Fibroblast of mammary gland (primary cell): ENCODE measurements at regions not wholly inside any gene's neighbourhood (a gene's known extent, or its start where the extent isn't known, plus 50 kb on each side); places are given as distances from the start of the nearest gene placed in this dataset.
A peak's percentile ranks its signal among the peaks of the same experiment; 100 is the strongest.

ENCODE experiments used
- DNase-seq: peaks from one replicate; pipeline ENCODE4 v3.0.0-alpha.2; 2010; ENCODE audit warnings: low read depth
- H3K4me3 ChIP-seq: 2 replicates; pipeline ENCODE4 v1.5.1; 2011; ENCODE audit warnings: low read depth, mild to moderate bottlenecking, low read length, moderate library complexity; ENCODE audit not compliant: control insufficient read depth
- CTCF ChIP-seq: conservative IDR thresholded peaks from 2 replicates; pipeline ENCODE4 v1.5.1; 2011; ENCODE audit warnings: low read depth, low read length, inconsistent platforms; ENCODE audit not compliant: control insufficient read depth, insufficient read depth

GRCh38 chr13:39938596-39938995 lies 283.1 kb downstream of the COG6 start:
- H3K4me3 ChIP-seq: no peak overlapping the region
- TF ChIP-seq CTCF: no peak
- peak; percentile 22 for DNase-seq

- no peak for DNase-seq
- no peak overlapping the region for H3K4me3 ChIP-seq
- no peak for TF ChIP-seq CTCF
These were observed 285.8 kb downstream of the COG6 start for GRCh38 chr13:39941236-39941635.

GRCh38 chr13:39941911-39942551 lies 286.6 kb downstream of the COG6 start:
- no peak for TF ChIP-seq CTCF
- no peak overlapping the region for H3K4me3 ChIP-seq
- DNase-seq: no peak

GRCh38 chr13:39942552-39943273 lies 287.3 kb downstream of the COG6 start:
- TF ChIP-seq CTCF: peak; percentile 100
- H3K4me3 ChIP-seq: no peak overlapping the region
- DNase-seq: peak; percentile 92

- H3K4me3 ChIP-seq: no peak overlapping the region
- no peak for DNase-seq
- TF ChIP-seq CTCF: no peak
These were observed 288.2 kb downstream of the COG6 start for GRCh38 chr13:39943711-39944110.

- no peak for TF ChIP-seq CTCF
- no peak overlapping the region for H3K4me3 ChIP-seq
- no peak for DNase-seq
These were observed 289.8 kb downstream of the COG6 start for GRCh38 chr13:39945226-39945625.

GRCh38 chr13:39946769-39947168 lies 291.3 kb downstream of the COG6 start:
- no peak overlapping the region for H3K4me3 ChIP-seq
- DNase-seq: no peak
- no peak for TF ChIP-seq CTCF
